CD4-positive, alpha-beta T cell treated with Interleukin-21 for 1 hour (primary cell): ENCODE measurements at regions not wholly inside any gene's neighbourhood (a gene's known extent, or its start where the extent isn't known, plus 50 kb on each side); places are given as distances from the start of the nearest gene placed in this dataset.

Experiments used
- DNase-seq: peaks from one replicate; pipeline ENCODE4 v3.0.0-alpha.2; 2020

DNA sequence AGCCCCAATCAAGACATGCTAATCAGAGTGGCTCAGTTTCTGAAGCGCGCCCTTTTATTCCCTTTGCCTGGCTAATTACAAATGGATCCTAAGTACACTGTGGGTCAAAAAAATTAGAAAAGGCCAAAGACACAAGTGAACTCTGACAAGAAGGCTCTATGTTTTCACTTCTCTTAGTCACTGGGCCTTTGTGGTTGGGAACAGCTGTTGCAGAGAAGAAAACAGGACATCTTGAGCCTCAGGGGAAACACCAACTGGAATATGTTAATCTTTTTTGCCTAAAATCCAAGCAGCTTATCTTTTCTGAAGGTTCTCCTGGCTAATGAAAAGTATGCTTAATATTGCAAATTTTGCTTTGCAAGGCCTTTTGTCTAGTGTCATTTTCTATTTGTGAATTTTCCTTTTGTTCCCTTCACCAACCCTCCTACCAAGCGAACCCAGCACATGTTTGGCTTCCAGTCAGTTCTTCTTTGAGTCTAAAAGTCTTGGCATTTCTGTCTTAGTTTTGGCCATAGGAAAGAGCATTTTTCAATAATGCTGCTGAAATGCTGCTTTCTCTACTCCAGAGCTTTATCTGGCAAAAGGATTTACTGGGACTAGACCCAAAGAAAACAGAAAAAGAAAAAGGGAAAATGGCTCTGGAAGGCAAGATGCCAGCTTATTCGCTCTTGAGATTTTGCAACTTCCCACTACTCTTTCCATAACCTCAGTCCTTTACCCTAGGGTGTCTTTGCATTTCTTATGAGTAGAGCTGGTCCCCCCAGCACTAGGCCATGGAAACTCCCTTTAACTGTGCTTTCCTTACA lies 440.2 kb upstream of the ST6GAL2 start:
- DNase-seq: no peak

DNA sequence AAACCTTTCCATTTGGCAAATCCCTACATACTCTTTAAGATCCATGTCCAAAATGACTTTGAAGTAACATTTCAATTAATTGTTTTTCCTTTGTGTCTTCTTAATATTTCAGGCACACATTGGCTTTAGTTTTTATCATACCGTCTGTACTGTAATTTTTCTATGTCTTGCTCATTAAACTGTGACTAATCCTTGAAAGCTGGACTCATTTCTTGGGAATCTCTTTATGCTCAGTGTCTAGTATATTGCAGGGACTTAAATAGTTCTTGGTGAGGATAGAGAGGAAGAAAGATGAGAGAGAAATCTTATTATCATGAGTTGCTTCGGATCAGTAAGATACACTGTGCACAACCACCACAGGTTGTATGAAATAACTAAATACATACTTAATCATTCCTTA lies 448.3 kb upstream of the ST6GAL2 start:
- no peak for DNase-seq

DNA sequence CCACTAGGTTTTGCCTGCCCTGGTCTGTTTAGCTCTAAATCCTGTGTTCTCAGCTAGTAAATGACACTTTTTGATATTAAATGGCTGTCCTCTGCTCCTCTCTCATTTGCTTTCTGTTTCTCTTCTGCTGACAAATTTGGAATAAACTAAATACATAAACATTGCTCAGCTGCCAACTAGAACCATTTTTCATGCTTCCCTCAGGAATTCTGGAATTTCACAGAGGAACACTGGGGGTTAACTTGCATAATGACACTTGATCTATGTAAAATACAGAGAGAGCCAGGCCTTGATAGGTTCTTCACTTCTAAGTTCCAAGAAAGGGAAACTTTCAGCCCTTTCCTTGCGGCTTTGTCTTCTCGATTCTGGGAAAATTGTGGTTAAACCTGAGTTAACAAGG lies 450.6 kb upstream of the ST6GAL2 start:
- no peak for DNase-seq

DNA sequence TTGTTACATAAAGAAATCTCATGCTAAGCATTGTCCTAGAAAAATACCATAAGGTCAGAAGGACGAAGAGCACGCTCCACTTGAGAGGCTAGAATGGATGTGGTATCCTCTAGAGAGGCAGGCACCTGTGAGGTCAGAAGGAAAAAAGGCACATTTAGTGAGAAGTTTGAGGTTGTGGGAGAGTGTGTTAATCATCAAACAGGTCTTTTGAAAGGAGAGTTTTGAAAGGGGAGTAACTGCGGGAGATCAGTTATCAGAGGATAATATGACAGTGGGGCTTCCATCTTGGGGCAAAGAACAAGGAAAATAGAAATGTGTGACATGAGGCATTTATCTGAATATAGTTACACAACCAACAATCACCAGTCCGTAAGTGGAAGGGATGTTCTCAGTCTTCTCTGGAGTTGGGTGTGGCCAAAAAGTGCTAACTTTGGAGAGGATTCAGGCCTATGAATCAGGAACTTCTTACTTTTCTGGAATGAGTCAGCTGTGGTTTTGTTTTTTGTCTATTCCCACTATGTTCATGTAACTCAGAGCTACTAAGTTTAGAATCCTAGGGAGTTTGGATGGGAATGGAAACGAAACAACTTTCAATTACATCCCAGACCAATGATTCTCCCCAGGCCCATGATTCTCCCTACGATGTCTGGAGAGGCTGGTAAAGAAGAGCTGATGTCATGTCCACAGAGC lies 451.4 kb upstream of the ST6GAL2 start:
- no peak for DNase-seq

DNA sequence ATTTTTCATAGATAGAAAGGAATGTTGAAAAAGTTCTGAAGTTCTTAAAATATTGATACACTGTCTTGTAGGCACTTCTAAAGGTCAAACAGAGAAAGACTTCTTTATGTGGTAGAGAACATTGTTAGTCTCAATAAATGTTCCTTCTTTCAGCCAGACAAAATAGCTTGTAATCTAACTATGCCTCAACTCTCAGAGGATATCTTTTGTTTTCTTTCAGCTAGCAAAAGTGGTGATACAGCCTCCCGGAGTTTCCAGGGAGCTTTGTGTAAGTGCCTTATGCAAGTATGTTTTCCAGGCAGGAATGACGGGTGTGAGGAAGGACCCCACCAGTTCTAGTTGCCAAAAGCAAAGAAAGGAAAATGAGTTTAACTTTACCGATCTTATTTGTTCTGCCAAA lies 452.1 kb upstream of the ST6GAL2 start:
- DNase-seq: no peak

DNA sequence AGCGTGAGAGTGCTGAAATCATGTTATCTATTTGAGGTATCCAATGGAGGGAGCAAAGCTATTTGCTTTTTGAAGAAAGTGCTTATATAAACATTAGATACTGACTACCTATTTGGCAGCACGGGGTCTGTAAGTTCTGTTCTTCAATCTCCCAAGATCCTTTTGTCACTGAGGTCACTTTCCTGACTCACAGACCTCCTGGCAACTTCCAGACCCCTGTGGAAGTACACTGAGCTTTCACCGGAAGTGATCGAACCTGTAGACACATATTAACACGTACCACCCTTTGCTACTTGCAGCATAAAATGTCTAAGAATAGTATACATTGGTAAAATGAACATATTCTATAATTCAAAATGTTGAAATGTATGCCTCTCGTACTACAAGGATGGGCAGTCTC lies 452.6 kb upstream of the ST6GAL2 start:
- no peak for DNase-seq

DNA sequence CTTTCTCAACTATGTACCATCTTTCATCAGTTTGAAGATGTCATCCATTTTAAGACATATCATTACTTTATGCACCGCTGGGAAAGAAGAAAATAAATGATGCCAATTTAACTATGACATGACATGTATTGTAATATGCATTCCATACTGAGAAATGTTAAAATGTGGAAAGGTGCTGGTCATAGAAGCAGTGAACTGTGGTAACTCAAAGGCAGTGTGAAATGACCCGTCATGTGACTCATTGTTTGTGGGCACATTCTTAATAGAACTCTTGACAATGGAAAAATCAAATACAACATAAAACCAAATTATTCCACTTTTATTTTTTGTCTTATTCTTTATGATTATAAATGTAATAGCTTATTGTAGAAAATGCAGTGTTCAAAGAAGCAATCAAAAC lies 455.0 kb upstream of the ST6GAL2 start:
- no peak for DNase-seq

DNA sequence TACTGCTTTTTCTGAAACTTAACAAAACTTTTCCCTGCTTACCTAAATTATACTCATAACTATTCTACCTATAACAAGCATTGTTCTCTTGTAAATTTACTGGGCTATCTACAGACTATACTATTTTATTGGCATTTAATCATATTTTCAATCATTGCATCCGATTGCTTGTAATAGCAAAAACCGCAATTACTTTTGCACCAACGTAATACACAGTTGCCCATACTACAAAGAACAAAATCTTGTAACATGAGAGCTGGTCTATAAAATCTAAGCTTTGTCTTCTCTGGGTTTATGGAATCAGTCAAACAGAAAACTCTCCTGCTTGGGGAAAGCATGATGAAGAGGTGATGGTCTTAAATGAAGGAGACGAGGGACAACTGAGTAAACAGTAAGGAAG lies 463.4 kb upstream of the ST6GAL2 start:
- no peak for DNase-seq

DNA sequence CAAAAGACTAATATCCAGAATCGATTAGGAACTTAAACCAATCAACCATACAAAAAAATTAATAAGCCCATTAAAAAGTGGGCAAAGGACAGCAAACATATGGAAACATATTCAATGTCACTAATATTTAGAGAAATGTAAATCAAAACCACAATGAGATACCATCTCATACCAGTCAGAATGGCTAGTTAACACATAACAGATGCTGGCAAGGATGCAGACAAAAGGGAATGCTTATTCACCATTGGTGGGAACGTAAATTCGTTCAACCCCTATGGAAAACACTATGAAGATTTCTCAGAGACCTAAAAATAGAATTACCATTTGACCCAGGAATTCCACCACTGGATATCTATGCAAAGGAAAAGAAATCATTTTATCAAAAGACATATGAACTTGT lies 468.2 kb upstream of the ST6GAL2 start:
- no peak for DNase-seq

DNA sequence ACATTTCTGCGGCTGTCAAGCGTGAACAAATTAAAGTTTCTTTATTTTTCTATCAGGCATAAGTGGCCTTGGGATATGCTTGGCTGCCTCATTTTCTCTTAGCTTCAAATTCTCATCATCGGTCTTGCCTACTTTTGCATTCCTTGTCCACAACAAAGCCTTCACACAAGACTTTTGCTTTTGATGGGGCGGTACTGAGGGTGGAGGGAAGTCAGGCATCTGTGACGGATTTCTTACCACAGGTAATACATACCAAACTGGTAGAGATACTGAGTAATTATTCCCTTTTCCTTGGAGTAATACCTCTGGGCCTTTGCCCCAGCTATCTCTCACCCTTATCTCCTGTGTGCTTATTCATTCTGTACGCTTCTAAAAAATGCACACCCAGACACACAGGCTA lies 468.3 kb upstream of the RGPD4 start:
- no peak for DNase-seq

DNA sequence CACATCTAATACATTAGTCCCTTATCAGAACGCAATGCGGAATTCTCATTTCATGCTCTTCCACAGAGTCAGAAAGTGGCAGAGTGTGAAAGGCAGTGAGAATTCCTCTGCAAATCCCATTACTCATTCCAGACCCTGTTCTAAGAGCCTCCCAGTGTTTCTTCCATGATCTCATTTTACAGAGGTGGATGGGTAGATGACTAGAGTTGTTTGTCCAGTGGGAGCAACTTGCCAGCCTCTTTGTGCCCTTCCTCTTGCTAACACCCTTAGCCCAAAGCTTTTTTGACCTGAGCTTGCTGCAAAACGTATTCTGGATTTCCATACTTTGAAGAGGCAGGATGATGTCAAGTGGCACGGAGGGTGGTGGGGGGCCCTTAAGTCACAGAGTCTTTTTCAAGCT lies 467.7 kb upstream of the RGPD4 start:
- DNase-seq: no peak

DNA sequence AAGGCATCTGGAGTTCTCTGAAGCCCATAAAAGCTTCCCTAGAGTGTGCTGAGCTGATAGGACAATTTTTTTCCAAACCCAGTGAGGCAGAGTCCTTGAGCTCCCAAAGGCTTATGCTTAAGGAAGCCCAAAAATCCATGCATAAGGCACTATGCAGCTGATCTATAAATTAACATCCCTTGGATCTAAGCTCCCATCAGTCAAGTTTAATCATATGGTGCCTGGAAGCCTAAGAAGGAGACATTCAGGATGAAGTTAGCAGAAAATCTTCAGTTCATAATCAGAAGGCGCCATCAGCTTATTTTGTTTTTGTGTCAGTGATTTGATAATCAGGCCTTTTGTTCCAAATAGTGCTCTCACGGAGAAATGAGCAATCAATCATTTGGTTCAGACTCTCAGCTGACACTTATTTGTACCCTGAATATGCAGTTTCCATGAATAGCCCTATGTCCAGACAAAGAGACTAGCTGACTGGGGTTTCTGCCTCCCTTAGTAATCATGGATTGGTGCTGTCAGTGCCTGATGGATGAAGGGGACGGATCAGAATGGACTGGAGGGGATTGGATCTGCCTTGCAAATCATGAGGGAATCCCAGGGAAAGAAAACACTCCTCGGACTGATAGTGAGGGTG lies 464.8 kb upstream of the RGPD4 start:
- no peak for DNase-seq

DNA sequence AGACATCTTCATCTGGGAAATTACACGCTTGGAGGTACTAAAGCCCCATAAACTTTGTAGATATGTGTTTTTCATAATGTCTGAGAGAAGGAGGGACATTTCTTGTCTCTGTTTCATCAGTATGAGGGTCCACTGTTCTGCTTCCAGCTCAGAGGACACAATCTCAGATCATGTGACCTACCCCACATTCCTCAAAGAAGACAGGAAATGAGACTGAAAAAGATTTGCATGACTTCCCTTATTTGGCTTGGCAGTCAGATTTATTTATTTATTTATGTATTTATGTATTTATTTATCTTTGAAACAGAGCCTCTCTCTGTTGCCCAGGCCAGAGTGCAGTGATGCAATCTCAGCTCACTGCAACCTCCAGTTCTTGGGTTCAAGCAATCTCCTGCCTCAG lies 463.7 kb upstream of the RGPD4 start:
- DNase-seq: no peak

DNA sequence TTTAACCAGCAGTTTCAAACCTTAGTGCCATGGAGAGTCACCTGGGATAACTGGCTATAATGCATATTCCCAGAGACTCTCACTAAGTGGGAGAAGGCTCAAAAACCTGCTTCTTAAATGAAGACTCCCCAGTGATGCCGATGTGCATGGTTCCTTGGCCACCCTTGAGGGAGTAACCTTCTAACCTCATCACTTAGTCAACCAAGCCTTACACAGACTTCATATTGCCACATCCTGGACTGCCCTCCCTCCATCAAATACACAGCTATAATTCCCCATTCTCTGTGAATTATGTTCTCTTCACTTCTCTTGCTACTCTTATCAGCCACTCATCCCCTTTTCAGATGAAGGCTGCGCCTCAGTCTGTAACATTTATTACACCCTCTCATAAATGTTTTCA lies 462.9 kb upstream of the RGPD4 start:
- DNase-seq: no peak

DNA sequence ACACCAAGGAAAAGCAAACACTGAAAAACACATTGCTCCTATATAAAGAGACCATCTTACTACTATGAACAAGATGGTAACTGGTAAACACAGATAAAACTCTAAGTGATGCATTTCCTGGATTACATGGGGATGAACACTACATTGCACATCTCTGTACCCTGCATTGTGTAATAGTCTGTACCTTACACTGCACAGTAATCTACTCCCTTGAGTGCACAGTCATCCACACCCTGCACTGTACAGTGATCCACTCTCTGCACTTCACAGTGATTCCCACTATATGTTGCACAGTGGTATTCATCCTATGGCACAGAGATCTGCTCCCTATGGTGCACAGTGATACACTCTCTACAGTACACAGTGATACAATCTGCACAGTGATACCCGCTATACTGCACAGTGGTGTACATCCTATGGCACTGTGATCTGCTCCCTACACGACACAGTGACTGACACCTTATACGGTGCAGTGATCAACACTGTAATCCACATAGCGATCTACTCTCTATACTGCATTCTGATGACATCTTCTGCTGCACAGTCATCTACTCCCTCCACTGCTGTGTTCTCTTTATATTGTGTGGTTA lies 462.2 kb upstream of the RGPD4 start:
- no peak for DNase-seq

DNA sequence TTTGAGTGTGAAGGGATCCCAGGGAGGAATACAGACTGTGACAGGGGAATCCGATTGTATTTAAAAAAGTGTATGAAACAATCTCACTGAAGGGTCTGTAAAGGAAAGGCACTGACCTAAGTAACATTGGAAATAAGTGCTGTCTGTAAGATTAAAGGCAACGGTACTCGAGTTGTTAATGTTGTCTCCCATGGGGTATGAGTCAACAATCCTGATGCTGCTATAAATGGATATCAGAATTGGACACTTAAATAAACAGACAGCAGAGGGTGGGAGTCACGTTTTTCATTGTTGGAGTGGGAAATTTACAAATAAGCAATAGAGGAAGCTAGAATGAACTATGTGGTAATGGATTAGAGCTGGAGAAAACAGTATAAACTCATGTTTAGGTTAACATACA lies 452.4 kb upstream of the RGPD4 start:
- DNase-seq: no peak

DNA sequence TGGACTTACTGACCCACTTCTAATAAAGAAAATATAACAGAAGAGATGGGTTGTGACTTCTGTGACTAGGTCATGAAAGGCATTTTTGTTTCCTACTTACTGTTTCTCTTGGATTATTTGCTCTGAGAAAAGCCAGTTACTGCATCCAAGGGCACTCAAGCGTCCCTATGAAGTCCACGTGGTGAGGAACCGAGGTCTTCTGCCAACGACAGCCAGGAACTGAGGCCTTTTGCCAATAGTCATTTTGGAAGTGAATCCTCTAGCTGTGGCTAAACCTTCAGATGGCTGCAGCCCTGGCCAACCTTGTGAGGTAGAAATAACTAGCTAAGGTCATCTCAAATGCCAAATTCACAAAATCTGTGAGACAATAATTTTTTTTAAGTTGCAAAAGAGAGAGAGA lies 449.8 kb upstream of the RGPD4 start:
- DNase-seq: no peak

DNA sequence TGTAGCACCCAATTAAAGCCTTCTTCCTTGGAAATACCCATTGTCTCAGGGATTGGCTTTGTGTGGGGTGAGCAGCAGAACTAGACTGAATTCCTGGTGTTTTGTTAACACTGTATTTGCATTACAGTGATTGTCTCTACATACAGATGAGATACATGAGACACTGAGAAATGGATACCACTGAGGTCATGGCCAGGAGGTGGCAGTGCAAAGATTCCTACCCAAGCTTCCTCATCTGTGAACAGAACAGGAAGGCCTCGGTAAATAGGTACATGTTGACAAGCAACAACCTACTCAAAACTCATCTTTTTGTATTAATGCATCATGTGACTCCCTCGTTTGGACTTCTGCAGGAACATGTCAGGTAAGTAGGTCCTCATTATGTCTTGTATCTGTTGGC lies 445.8 kb upstream of the RGPD4 start:
- no peak for DNase-seq

DNA sequence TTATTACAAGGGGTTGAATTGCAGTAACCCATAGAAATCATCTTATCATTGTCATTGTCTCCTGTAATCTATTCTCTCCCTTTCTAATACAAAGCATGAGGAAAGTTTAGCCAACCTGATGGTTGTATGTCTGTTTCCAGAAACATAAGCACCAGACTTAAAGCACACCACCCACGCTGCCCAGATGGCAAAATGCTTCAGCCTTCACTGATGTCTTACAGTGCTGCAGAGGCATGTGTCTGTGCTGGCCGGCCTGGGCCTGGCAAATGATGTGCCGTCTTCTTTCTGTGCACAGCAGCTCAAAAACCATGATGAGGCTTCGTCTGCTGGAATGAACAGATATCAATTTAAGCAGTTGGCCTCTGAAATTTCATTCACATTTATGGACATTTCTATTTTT lies 443.0 kb upstream of the RGPD4 start:
- no peak for DNase-seq

DNA sequence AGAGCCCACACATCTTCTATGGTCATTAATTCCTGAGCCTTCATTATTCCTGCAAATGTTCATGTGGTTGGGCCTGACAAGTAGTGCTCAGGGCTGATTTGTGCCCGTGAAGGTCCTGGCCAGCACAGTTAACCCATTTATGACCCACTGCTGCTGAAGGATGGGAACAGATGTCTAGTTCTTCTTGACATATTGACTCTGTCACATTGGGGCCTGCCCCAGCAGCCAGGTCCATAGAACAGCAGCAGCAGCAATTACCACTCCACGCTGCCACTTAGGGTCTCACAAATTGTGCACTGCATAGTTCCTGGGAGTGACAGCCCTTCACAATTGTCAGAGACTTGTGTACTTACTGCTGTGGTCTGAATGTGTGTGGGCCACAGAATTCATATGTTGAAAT lies 442.3 kb upstream of the RGPD4 start:
- no peak for DNase-seq

DNA sequence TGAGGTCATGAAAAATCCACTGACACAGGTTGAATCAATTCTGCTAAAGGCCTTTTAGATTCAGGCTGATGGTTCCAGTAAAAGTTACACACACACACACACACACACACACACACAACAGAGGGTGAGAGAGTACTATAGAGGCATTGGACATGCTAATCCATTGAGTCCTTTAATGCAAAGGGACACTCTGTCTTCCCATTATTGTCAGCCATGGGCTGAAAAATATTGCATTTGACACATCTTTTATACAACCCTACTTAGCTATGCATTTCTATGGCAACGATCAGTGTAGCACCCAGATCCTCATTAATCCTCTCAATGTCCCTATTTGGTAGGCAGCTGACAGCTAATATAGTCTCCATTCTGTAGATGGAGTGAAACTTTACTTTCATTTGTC lies 440.8 kb upstream of the RGPD4 start:
- DNase-seq: no peak

DNA sequence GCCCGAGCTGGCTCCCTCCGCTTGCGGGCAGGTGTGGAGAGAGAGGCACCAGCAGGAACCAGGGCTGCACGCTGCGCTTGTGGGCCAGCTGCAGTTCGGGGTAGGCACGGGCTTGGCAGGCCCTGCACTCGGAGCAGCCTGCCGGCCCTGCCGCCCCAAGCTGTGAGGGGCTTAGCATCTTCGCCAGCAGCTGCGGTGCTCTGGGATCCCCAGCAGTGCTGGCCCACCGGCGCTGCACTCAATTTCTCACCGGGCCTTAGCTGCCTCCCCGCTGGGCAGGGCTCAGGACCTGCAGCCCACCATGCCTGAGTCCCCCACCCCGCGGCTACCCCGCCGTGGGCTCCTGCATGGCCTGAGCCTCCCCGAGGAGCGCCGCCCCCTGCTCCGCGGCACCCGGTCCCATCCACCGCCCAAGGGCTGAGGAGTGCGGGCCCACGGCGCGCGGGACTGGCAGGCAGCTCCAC lies 434.4 kb upstream of the RGPD4 start:
- DNase-seq: no peak

DNA sequence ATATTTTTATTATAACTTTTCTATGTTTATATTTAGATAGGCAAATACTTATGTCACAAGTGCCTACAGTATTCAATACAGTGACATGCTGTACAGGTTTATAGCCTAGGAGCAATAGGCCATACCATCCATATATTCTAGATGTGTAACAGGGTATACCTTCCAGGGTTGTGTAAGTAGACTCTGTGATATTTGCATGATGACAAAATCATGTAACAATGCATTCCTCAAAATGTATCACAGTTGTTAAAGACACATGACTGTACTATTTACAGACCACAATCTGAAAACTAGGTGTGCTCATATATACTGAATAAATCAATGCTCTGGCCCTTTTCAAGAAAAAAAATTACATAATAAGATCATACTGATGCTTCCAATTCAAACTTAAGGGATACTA lies 433.2 kb upstream of the RGPD4 start:
- no peak for DNase-seq

DNA sequence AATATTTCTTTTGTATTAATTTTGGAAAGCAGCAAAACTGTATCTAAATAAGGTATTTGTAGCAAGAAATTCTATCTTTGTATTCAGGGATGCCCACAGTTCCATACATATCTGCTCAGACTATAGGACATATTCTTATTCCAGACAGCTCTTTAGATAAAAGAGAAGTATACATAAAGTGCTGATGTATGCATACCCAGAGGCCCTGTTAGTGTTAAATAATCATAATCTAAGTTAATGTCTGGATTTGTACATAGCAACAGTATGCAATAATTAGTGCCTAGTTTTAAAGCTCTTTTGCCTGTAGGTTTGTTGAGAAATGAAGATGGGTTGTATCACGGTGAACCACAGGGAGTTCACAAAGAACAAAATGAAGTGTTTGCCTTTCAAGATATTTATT lies 428.0 kb upstream of the RGPD4 start:
- no peak for DNase-seq
